ENCODE measurements at regions not wholly inside any gene's neighbourhood (a gene's known extent, or its start where the extent isn't known, plus 50 kb on each side); places are given as distances from the start of the nearest gene placed in this dataset.
A peak's percentile ranks its signal among the peaks of the same experiment; 100 is the strongest.

DNA sequence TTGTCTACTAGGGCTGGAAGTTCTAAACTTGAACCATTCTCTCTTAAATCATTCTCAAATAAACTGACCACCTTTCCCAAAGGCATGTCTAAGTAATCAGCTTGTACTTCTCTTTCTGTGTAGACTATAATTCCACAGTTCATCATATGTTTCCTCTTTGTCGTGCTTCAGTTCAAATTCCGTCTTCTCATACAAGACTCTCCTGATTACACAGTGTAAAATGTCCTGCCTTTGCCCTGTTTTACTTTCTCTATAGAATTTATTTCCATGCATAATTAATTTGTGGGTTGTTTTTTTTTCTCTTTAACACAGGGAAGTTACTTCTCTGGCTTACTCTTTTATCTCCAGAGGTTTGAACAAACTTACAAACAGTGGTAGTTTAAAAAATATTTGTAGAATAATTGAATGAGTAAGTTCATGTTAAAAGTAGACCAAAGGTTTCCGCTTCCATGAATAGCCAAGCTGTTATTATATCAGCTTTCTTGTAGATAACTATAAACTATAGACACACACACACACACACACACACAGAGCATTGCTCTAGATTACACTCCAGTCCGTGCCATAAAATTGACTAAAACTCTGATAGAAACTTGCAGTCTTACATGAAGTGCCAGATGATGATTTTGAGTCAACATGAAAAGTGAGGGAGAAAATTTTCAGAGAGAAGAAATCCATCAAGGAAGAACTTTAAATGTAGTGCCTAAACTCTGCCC is 119.0 kb downstream of the SUCNR1 start:
- DNase-seq (ENCODE audit: low spot score) = no peak

DNA sequence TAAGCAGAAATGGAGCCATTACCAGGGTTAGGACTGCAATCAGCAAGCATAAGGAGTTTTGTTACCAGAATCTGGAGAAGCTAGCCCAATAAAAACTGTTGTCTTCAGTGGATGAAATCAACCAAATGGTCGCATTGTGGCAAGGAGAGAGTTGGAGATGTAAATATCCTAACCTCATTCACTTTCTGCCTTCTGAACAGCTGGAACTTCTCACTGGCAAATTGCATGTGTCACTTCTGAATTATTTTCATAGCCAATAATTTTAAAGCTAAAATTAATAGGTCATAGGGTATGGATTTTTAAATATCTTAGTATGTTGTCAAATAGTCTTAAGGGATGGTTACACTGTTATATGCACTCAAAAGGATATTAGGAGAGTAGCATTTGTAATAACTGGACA is 121.6 kb downstream of the SUCNR1 start:
- DNase-seq (ENCODE audit: low spot score) = no peak

DNA sequence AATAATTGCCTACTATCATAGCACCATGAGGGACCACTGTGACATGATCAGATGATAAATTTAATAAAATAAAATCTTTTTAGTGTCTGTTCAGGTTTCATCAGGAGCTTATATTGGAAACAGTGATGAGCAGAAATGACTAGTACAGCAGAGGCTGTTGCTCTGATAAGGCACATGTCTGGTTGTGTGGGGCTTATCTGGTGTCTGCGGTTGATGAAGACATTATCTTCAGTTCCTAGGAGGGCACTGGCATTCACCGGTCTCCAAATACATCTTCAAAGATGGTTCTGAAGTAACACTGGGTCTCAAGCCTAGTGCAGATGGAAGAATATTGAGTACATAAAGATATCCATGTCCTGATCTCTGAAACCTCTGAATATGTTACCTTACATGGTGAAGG is 125.3 kb downstream of the SUCNR1 start:
- DNase-seq (ENCODE audit: low spot score) = peak; percentile 66

DNA sequence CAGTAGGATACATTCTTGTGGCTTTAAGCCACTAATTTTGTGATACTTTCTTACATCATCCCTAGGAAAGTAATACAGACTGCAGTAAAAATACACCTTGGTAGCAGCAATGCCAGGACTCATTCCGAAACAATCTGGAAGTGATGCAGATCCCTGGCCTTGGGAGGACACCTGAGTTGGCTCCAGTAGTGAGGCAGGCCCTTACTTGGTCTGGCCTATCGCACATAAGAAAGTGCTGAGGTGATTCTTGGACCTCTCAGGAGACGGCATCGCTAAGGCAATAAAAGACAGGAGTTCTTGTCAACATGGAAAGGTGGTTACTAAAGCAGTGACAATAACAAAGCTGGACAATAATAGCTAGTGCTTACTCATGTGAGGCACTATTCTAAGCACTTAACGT is 126.5 kb downstream of the SUCNR1 start:
- no peak for DNase-seq (ENCODE audit: low spot score)

DNA sequence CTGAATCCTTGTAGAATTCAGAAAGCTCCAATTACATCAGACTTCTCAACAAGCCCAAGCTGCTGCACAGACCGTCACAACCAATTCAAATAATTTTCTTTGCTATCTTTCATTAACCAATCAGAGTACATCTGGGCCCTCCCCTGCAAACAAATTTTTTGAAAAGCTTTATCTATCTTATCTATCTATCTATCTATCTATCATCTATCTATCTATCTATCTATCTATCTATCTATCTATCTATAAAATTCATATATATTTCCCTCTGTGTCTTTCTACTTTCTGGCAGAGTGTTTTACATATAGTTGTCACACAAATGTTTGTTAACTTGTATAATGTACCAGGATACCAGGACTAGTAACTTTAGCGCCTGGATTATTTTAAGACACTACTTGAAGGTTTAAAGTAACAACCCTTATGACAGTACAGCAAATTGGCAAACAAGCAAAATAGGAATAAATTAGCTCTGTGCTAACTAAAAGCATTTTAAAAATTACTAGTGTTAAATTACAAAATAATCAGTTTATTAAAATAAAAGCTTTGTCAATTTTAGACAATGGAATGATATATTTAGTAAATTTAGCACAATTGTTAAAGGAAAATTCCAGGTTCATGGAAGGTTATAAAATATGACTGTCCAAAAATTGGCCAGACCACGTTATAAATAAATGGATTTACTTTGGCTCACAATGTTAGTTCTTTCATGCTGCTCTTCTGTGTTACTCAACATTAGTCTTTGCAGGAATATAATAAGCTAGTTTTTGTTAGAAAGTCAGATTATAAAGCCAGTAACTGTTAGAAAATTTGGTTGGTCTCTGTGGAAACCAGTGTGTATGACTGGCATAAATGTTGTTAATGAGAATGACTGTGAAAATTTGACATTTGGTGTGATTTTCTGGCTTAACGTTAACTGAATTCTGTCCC is 138.6 kb downstream of the SUCNR1 start:
- DNase-seq (ENCODE audit: low spot score) = no peak

DNA sequence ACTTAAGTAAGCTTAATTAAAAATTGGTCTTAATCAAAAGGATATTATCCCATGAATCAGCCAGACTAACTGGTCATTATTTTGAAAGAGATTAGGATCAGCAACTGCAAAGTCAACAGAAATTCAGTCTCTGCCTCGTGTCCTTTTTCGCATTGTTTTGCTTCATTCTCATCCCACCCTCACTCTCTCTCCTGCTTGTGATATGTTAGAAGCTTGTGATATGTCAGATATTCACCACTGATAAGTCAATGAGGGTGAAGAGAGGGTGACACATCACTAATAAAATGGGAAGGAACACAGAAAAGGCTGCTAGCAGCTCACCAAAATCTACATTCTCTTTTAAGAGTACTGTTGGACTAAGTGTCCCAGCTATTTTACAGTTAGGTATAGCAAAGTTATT is 146.1 kb downstream of the SUCNR1 start:
- peak; percentile 24 for DNase-seq (ENCODE audit: low spot score)

DNA sequence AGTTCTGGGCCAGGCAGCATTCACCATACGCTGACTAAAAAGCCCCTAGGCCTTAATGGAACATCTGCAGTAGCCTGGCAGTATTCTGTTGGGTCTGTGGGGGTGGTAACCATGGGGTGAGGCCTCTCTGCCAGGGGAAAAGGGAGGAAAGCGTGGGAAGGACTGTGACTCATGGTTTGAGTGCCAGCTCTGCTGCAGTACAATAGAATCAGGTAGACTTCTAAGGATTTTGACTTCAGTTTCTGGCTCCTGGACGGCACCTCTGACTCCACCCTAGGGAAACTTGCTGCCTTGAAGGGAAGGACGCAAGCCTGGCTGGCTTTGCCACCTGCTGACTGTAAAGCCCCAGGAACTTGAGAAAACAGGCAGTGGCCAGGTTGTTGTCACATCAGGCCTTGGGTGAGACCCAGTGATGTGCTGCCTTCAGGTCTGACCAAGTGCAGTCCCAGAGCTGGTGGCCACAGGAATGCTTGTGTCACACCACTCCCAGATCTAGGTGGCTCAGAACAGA is 148.6 kb downstream of the SUCNR1 start:
- DNase-seq (ENCODE audit: low spot score) = no peak

DNA sequence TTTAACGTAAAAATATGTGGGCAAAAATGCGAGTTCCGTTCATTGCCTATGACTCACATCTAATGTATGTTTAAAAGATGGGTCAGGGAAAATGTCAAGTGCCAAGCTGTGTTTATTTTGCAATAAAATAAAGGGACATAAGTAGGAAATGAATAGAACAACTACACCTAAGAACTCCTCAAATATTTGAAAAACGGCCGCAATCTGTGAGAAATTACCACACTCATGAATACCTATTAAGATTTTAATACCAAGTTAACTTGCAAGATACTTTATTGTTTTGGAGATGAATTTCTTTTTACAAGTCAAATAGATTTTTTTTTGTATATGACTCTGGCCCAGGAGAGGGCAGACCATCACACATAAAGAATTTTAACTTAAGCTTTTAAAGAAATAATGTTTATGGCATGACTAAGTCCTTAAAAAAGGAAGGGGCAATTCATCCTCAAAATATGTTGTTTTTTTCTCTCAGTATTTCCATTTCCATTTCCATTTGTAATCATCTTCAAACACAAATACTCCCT is 152.7 kb downstream of the SUCNR1 start:
- DNase-seq (ENCODE audit: low spot score) = no peak

DNA sequence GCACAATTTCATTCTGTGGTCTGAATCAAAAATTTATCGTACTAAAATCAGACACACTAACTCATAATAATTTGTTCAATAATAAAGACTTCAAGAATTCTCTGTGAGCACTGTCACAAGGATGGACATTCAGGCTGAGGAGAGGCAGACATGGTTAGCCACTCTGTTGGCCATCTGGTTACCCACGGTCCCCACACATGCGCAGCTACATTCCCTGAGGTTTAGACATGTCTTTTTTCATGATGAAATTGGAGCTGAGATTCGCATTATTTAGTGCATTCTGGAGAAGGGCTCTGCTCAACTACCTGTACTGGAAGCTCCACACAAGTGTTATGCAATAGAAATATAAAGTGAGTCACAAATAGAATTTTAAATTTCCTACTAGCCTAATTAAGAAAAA is 156.9 kb downstream of the SUCNR1 start:
- peak; percentile 25 for DNase-seq (ENCODE audit: low spot score)

DNA sequence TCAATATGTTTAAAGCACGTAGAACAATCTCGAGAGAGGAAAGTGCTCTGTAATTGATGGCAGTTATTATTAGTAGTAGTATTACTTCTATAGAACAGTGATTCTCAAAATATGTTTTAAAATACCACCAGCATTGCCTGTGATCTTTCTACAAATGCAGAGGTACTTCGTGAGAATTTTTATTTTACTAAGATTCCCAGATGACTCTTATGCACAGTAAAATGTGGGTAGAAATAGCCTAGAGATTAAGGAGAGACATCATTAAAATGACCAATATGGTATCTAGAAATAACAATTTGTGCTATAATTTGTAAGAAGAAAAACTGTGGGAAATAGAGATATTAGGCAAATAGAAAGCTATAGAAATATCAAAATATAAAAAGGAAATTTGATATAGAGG is 157.9 kb downstream of the SUCNR1 start:
- DNase-seq (ENCODE audit: low spot score) = no peak

DNA sequence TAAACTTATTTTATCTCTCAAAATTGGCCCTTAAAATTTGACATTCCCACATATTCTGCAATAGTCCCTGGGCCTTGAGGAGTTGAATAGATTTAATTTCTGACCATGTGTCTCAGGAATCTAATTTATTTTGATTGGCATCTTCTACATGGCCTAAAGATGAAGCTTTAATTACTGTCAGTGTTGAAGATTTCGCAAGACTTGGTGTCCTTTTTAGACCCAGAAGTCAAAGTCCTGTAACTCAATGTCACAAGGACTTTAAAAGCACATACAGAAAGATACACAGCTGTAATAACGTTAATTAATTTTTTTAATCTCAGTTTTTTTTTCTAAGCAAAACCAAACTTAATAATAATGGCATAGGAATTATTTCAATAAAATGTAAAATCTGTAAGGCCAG is 163.9 kb downstream of the SUCNR1 start:
- no peak for DNase-seq (ENCODE audit: low spot score)

DNA sequence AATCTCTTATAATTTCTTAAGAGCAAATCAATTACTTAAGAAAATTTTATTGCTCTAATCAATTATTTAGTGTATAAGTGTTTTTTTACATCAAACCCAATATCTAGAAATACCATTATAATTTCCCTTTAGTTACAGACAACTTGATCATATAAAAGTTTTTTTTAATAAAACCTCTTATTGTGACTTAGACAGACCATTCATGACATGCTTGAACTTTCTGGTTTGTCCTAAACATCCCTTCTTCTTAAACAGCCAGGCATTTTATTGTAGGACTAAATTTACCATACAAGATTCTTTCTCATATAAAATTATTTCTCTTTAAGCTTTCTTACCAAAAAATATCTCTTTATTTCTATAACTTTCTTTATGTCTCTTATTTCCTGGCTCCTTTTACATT is 164.5 kb downstream of the SUCNR1 start:
- DNase-seq (ENCODE audit: low spot score) = no peak

DNA sequence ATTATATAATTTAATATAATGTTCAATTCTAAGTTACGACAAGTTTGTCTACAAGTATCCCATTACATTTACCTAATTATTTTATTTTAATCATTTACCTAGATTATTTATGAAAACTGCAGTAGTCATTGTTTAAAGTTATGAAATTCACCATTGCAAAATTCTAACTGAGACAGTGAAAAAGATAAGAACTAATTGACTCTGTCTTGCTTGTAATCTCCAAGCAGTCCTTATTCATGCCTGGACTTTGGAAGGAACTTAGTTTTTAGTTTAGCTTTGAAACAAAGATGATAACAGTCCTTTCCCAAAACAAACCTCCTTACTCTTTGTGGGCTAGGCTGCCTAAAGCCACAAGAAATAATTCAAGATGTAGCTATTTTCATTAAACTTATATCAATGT is 165.0 kb downstream of the SUCNR1 start:
- no peak for DNase-seq (ENCODE audit: low spot score)

DNA sequence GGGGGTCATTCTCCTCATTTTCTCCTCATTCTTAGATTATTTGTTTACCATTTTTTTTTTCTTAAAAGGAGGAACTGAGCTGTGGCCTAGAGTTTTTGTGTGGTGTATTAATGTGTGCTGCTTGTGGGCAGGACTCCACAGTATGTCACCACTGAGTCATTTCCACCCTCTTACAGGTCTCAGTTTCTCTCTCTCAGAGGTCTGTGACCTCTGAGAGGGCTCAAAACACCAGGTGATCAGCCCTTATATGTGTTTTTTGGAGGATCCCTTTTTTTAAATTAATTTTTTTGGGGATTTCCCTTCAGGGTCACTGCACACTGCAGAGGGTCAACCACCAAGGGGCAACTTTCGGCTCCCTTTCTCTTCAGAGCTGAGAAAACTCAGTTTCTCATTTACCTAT is 166.4 kb downstream of the SUCNR1 start:
- no peak for DNase-seq (ENCODE audit: low spot score)

DNA sequence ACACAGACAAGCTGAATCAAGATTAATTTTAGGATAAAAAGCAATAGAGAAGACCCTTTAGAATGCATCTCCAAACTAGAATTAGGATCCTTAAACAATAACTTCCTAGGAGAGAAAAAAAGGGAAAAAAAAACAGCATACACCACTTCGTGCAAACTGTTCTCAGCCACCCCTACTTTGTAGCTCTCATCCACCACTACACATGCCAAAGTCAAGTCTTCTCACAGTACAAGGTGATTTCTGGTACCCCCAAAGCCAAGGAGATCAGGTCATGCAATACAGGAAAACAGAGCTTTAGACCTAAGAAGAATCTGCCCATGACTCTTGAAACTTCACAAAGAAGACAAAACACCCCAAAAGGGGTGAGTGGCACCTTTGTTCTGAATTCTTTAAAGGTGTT is 166.9 kb downstream of the SUCNR1 start:
- no peak for DNase-seq (ENCODE audit: low spot score)

DNA sequence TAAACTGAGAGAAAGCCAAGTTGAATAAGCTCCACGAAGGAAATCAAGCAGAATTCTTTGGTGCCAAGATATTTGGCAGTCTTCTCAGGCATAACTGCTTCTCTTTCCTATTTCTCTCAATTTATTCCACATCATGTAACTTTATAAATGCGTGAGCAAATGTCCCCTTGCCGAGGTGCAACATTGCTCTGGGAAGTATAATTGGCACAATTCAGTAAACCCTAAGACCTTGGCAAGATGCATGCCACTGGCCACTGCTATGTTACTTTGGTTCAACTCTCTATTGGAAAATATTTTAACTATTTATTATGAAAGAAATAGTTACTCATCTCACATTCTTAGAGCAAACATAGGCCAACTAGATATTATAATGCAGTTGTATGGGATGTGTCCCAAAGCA is 170.2 kb downstream of the SUCNR1 start:
- no peak for DNase-seq (ENCODE audit: low spot score)

DNA sequence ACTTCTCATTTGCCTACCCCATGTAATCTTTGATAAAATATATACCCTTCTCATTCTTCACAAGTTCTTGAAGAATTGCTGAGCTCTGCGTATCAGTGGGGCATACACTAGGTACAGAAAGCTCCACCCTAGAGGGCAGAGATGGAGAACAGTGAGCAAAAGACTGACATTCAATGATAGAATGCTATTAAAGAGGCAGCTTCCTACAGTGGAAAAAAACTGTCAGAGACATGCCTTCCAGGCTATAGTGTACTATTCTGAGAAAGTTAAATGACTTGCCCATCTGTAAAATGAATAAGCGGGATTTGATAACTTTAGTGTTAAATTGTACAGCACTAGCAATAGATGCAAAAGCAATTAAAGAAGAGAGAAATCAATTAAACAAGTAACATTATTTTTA is 172.8 kb downstream of the SUCNR1 start:
- no peak for DNase-seq (ENCODE audit: low spot score)

DNA sequence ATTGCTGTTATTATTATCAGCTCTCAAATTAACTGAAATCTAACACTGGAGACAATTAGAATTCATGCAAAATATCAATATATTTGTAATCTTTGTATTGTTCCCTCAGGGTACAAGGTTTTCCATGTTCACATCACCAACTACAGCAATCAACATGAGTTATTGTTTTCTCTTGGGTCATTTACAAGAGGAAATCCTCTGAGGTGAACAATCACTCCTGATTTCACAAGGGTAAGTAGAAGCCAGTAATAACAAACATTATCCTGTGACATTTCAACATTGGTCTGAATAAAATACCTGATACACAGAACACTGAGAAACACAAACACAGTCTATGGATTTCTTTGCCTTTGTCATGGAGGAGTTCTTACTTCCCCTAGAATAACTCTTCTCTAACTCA is 174.0 kb downstream of the SUCNR1 start:
- DNase-seq (ENCODE audit: low spot score) = no peak

DNA sequence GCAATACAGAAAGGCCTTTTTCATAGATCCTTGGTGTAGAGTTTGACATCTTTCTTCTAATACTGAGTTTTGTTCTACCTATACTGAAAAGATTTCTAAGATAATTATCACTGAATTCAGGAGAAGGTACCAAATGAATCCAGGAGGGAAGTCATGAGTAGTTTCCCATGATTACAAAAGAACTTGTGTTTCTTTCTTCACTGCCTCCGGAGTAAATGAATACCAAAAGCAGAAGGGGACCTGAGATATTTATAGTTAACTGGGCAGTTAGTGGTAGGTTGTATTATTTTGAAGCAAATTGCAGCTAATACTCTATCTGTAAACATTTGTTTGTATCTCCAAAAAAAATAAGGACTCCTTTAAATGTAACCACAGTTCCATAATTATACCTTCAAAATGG is 175.4 kb downstream of the SUCNR1 start:
- no peak for DNase-seq (ENCODE audit: low spot score)

DNA sequence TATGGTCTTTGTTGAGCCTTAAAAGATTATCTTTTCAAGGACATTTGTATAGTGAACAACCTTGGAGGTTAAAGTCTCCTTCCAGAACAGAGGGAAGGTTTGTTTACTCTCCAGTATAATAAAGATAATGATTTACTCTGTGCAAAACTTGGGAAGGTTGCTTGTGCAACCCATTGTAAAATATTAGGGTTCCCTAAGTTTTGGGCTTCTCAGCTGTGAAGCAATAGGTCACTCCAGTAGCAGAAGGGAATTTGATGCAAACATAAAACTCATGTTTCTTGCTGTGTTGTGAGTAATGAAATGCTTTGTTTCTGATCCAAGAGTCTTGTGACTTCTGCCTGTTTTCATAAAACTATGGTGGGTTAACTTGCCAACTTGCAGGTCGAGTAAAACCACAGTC is 177.5 kb downstream of the SUCNR1 start:
- no peak for DNase-seq (ENCODE audit: low spot score)

DNA sequence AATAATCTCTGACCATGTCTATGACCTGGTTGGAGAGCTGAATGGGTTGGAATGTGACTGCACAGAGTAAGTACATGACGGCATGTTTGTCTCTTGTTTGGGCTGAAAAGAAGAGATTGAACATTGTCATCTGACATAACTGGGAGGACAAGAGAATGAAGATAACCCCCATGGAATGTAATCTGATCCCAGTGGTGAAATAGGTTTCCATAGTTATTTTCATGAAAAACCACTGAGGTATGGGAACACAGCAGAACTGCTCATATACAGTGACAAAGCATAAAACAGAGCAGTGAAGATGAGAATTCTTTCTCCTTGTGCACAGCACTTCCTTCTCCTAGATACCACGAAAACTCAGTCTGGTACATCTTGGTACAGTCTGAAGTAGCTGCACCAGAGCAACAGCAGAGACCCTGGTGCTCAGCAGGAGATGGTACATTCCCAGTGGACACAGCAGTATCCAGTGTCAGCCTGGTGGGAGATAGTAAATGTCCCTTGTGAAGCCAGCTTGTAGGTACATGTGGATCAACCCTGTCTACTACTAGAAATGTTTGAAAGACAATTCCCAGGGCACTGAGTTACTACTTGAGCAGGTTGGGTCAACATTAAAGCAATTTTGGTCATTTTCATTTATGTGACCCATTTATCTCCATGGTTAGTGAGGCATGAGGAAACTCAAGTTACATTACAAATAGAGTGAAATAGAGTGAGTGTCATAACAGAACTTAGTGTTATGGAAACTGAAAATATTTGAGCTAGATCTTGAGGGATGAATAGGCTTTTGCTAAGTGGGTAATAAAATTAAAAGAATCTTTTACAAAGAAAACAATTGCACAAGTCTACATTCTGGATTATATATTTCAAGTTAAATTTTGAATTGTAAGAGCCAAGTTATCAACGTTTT is 178.3 kb downstream of the SUCNR1 start:
- no peak for DNase-seq (ENCODE audit: low spot score)

DNA sequence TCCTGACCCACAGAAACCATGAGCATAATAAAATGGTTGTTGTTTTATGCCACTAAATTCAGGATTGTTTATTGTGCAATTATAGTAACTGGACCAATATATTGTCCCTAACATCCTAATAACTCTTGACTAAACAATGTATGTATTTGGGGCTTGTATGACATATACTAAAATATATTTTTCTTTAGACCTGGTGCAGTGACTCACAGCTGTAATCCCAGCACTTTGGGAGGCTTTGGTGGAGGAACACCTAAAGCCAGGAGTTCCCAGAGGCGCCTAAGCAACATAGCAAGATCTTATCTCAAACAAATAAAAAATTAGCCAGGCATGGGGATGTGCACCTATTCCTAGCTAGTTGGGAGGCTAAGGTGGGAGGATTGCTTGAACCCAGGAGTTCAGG is 180.4 kb downstream of the SUCNR1 start:
- no peak for DNase-seq (ENCODE audit: low spot score)

Measured in SK-N-DZ (cell line).